ENCODE measurements at regions not wholly inside any gene's neighbourhood (a gene's known extent, or its start where the extent isn't known, plus 50 kb on each side); places are given as distances from the start of the nearest gene placed in this dataset.

GRCh38 chr13:74554569-74555275 is 420.5 kb upstream of the KLF12 start:
- TF ChIP-seq, protein P1, sequence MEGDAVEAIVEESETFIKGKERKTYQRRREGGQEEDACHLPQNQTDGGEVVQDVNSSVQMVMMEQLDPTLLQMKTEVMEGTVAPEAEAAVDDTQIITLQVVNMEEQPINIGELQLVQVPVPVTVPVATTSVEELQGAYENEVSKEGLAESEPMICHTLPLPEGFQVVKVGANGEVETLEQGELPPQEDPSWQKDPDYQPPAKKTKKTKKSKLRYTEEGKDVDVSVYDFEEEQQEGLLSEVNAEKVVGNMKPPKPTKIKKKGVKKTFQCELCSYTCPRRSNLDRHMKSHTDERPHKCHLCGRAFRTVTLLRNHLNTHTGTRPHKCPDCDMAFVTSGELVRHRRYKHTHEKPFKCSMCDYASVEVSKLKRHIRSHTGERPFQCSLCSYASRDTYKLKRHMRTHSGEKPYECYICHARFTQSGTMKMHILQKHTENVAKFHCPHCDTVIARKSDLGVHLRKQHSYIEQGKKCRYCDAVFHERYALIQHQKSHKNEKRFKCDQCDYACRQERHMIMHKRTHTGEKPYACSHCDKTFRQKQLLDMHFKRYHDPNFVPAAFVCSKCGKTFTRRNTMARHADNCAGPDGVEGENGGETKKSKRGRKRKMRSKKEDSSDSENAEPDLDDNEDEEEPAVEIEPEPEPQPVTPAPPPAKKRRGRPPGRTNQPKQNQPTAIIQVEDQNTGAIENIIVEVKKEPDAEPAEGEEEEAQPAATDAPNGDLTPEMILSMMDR (conservative IDR thresholded peaks at IDR 0.05 in 1 of 2, IDR thresholded peaks at IDR 0.05 in 1 of 2; ENCODE audit: low read depth in 1 of 2, low read length in 2 of 2), result no peak
- no peak for TF ChIP-seq EZH2 (IDR thresholded peaks at IDR 0.05; ENCODE audit: low read length, missing control alignments)

Measured in fibroblast of lung (primary cell).